CD4-positive, alpha-beta memory T cell (primary cell): ENCODE measurements at regions not wholly inside any gene's neighbourhood (a gene's known extent, or its start where the extent isn't known, plus 50 kb on each side); places are given as distances from the start of the nearest gene placed in this dataset.

Experiments used
- CTCF ChIA-PET: fragments of 350-600 bp; sonication (Branson Sonifier 250); formaldehyde crosslinking; loops from one replicate; lab custom pipeline; 2021; ENCODE audit warnings: inconsistent platforms; ENCODE audit not compliant: partially characterized antibody; lab: Charles Lee
- POLR2A ChIA-PET: fragments of 350-600 bp; sonication (Branson Sonifier 250); formaldehyde crosslinking; loops from one replicate; lab custom pipeline; 2021; ENCODE audit not compliant: partially characterized antibody; lab: Charles Lee
- DNase-seq, 5 donors: peaks; one replicate each; pipeline versions ENCODE4 v3.0.0 to v3.0.0-alpha.2; 2020 to 2022; ENCODE audit warnings: mixed read lengths in 1 of 5
- H3K27ac ChIP-seq: one replicate; pipeline ENCODE4 v1.7.0; 2013; ENCODE audit warnings: low read depth, low read length
- H3K27me3 ChIP-seq: 2 replicates; pipeline ENCODE4 v1.7.0; 2013; ENCODE audit warnings: mild to moderate bottlenecking, low read length, moderate library complexity; ENCODE audit not compliant: insufficient read depth
- H3K36me3 ChIP-seq: 2 replicates; pipeline ENCODE4 v1.7.0; 2013; ENCODE audit warnings: mild to moderate bottlenecking, low read length, moderate library complexity; ENCODE audit not compliant: insufficient read depth
- H3K4me1 ChIP-seq: 2 replicates; pipeline ENCODE4 v1.7.0; 2013; ENCODE audit warnings: mild to moderate bottlenecking, low read length, moderate library complexity; ENCODE audit not compliant: insufficient read depth
- H3K4me3 ChIP-seq, 2 donors: one replicate each; pipeline ENCODE4 v1.7.0; 2013; ENCODE audit warnings: low read length in 2 of 2, mild to moderate bottlenecking in 1 of 2
- H3K9me3 ChIP-seq, 2 donors: one replicate each; pipeline ENCODE4 v1.7.0; 2013; ENCODE audit warnings: low read length in 2 of 2, control low read depth in 1 of 2; ENCODE audit not compliant: control insufficient read depth in 1 of 2
- H3K27ac Mint-ChIP-seq, 7 donors: one replicate each; pipeline ENCODE4 v1.8.0; 2020 to 2021; ENCODE audit warnings: mixed read lengths in 7 of 7, mild to moderate bottlenecking in 6 of 7, inconsistent platforms in 3 of 7, moderate library complexity in 3 of 7
- H3K27me3 Mint-ChIP-seq, 2 donors: one replicate each; pipeline ENCODE4 v1.8.0; 2020 to 2021; ENCODE audit warnings: mixed read lengths in 2 of 2
- H3K36me3 Mint-ChIP-seq, 2 donors: one replicate each; pipeline ENCODE4 v1.8.0; 2020 to 2021; ENCODE audit warnings: mixed read lengths in 2 of 2, inconsistent platforms in 1 of 2, mild to moderate bottlenecking in 1 of 2
- H3K4me1 Mint-ChIP-seq, 4 donors: one replicate each; pipeline ENCODE4 v1.8.0; 2020 to 2021; ENCODE audit warnings: mixed read lengths in 4 of 4, mild to moderate bottlenecking in 1 of 4
- H3K4me3 Mint-ChIP-seq, 8 donors: one replicate each; pipeline ENCODE4 v1.8.0; 2020 to 2021; ENCODE audit warnings: mixed read lengths in 8 of 8, mild to moderate bottlenecking in 7 of 8, moderate library complexity in 6 of 8, inconsistent platforms in 3 of 8
- H3K9me3 Mint-ChIP-seq, 8 donors: one replicate each; pipeline ENCODE4 v1.8.0; 2020 to 2021; ENCODE audit warnings: mixed read lengths in 8 of 8, mild to moderate bottlenecking in 5 of 8, inconsistent platforms in 3 of 8, moderate library complexity in 1 of 8
- intact Hi-C: fragments of 100-400 bp; cut with micrococcal nuclease; formaldehyde crosslinking; loops from one replicate; pipeline ENCODE4 v1.15.1; 2023

- Histone ChIP-seq H3K27ac (no peak overlapping the region), H3K36me3 (no peaks in the 10 kb centered on the region), H3K4me3 (no peak overlapping the region), H3K9me3 (no peaks in the 10 kb centered on the region), H3K27me3 (no peaks in the 10 kb centered on the region), H3K4me1 (peaks cover 38% of the 10 kb centered on the region)
- intact Hi-C loops = no loop called here
- Mint-ChIP-seq H3K4me1 (peaks cover 32 to 61% (median 45%) of the 10 kb centered on the region in 4 donors), H3K9me3 (no peaks in the 10 kb centered on the region), H3K36me3 (no peaks in the 10 kb centered on the region), H3K4me3 (no peak overlapping the region), H3K27ac (peak overlapping the region in 2 of 7 donors; percentile 42 to 80), H3K27me3 (peaks cover 0 to 1% of the 10 kb centered on the region in 2 donors)
- no peak for DNase-seq
- CTCF ChIA-PET = interaction anchor here (1.6 kb wide), 1 partner anchor 13 kb away, joined by 3 read pairs; no protein-coding TSS in a partner anchor
- POLR2A ChIA-PET = interaction anchor here (1.0 kb wide), 1 partner anchor 8 kb away, joined by 5 read pairs; no protein-coding TSS in a partner anchor
These were observed 120.2 kb upstream of the ERRFI1 start for GRCh38 chr1:8146257-8146855.

- H3K27me3 Mint-ChIP-seq = peaks cover 0 to 1% of the 10 kb centered on the region in 2 donors
- intact Hi-C loops = no loop called here
- CTCF ChIA-PET = no interaction called here
- peaks cover 32% of the 10 kb centered on the region for H3K4me1 ChIP-seq
- peaks cover 27 to 54% (median 39%) of the 10 kb centered on the region in 4 donors for H3K4me1 Mint-ChIP-seq
- POLR2A ChIA-PET = interaction anchor here (1.0 kb wide), 1 partner anchor 8 kb away, joined by 5 read pairs; no protein-coding TSS in a partner anchor
- H3K36me3 Mint-ChIP-seq = no peaks in the 10 kb centered on the region
- H3K36me3 ChIP-seq = no peaks in the 10 kb centered on the region
- H3K9me3 Mint-ChIP-seq = no peaks in the 10 kb centered on the region
- H3K27ac ChIP-seq = no peak overlapping the region
- no peak overlapping the region for H3K4me3 ChIP-seq
- H3K9me3 ChIP-seq = no peaks in the 10 kb centered on the region
- no peaks in the 10 kb centered on the region for H3K27me3 ChIP-seq
- peak overlapping the region in 4 of 8 donors; percentile 5 to 44 (median 24) for H3K4me3 Mint-ChIP-seq
- peak overlapping the region in 5 of 7 donors; percentile 2 to 80 (median 32) for H3K27ac Mint-ChIP-seq
- DNase-seq = peak in 1 of 5 donors; percentile 14
These were observed 119.6 kb upstream of the ERRFI1 start for GRCh38 chr1:8145545-8146202.

- H3K4me1 ChIP-seq = peaks cover 18% of the 10 kb centered on the region
- no peaks in the 10 kb centered on the region for H3K9me3 ChIP-seq
- no peak overlapping the region for H3K4me3 Mint-ChIP-seq
- no peaks in the 10 kb centered on the region for H3K9me3 Mint-ChIP-seq
- intact Hi-C loops = no loop called here
- no peak overlapping the region for H3K4me3 ChIP-seq
- POLR2A ChIA-PET = no interaction called here
- H3K4me1 Mint-ChIP-seq = peaks cover 20 to 41% (median 30%) of the 10 kb centered on the region in 4 donors
- peaks cover 0 to 3% of the 10 kb centered on the region in 2 donors for H3K27me3 Mint-ChIP-seq
- H3K27me3 ChIP-seq = no peaks in the 10 kb centered on the region
- DNase-seq = no peak
- no peak overlapping the region for H3K27ac ChIP-seq
- H3K36me3 ChIP-seq = no peaks in the 10 kb centered on the region
- CTCF ChIA-PET = no interaction called here
- peak overlapping the region in 1 of 7 donors; percentile 51 for H3K27ac Mint-ChIP-seq
- H3K36me3 Mint-ChIP-seq = no peaks in the 10 kb centered on the region
These were observed 118.2 kb upstream of the ERRFI1 start for GRCh38 chr1:8144323-8144722.

GRCh38 chr1:8142955-8143629 lies 117.0 kb upstream of the ERRFI1 start:
- Histone ChIP-seq H3K4me1 (peaks cover 9% of the 10 kb centered on the region), H3K27ac (no peak overlapping the region), H3K4me3 (no peak overlapping the region), H3K36me3 (no peaks in the 10 kb centered on the region), H3K27me3 (no peaks in the 10 kb centered on the region), H3K9me3 (no peaks in the 10 kb centered on the region)
- peak overlapping the region in 1 of 7 donors; percentile 22 for H3K27ac Mint-ChIP-seq
- peaks cover 0 to 3% of the 10 kb centered on the region in 2 donors for H3K27me3 Mint-ChIP-seq
- peaks cover 14 to 31% (median 23%) of the 10 kb centered on the region in 4 donors for H3K4me1 Mint-ChIP-seq
- H3K9me3 Mint-ChIP-seq = no peaks in the 10 kb centered on the region
- intact Hi-C loops = no loop called here
- no peak overlapping the region for H3K4me3 Mint-ChIP-seq
- ChIA-PET POLR2A (interaction anchor here (0.6 to 1.1 kb wide), 2 partner anchors 10 to 261 kb away, joined by 3 read pairs; no protein-coding TSS in a partner anchor), CTCF (no interaction called here)
- H3K36me3 Mint-ChIP-seq = no peaks in the 10 kb centered on the region
- DNase-seq = no peak

GRCh38 chr1:8139941-8140340 lies 113.8 kb upstream of the ERRFI1 start:
- DNase-seq = no peak
- peaks cover 0 to 11% (median 7%) of the 10 kb centered on the region in 4 donors for H3K4me1 Mint-ChIP-seq
- intact Hi-C loops = no loop called here
- H3K4me1 ChIP-seq = no peaks in the 10 kb centered on the region
- no peaks in the 10 kb centered on the region for H3K36me3 ChIP-seq
- POLR2A ChIA-PET = no interaction called here
- H3K27me3 Mint-ChIP-seq = peaks cover 4 to 6% of the 10 kb centered on the region in 2 donors
- H3K27ac Mint-ChIP-seq = no peak overlapping the region
- H3K27ac ChIP-seq = no peak overlapping the region
- CTCF ChIA-PET = no interaction called here
- no peaks in the 10 kb centered on the region for H3K9me3 ChIP-seq
- no peak overlapping the region for H3K4me3 ChIP-seq
- peaks cover 5% of the 10 kb centered on the region for H3K27me3 ChIP-seq
- H3K9me3 Mint-ChIP-seq = no peaks in the 10 kb centered on the region
- no peaks in the 10 kb centered on the region for H3K36me3 Mint-ChIP-seq
- H3K4me3 Mint-ChIP-seq = no peak overlapping the region

- peaks cover 6% of the 10 kb centered on the region in 2 donors for H3K27me3 Mint-ChIP-seq
- no peak overlapping the region for H3K27ac ChIP-seq
- H3K9me3 ChIP-seq = no peaks in the 10 kb centered on the region
- no peak for DNase-seq
- no peak overlapping the region for H3K4me3 Mint-ChIP-seq
- H3K27me3 ChIP-seq = peaks cover 5% of the 10 kb centered on the region
- H3K9me3 Mint-ChIP-seq = no peaks in the 10 kb centered on the region
- H3K36me3 ChIP-seq = no peaks in the 10 kb centered on the region
- H3K4me3 ChIP-seq = no peak overlapping the region
- CTCF ChIA-PET = no interaction called here
- no peaks in the 10 kb centered on the region for H3K36me3 Mint-ChIP-seq
- POLR2A ChIA-PET = no interaction called here
- intact Hi-C loops = no loop called here
- H3K27ac Mint-ChIP-seq = no peak overlapping the region
- H3K4me1 Mint-ChIP-seq = peaks cover 0 to 12% (median 5%) of the 10 kb centered on the region in 4 donors
- H3K4me1 ChIP-seq = no peaks in the 10 kb centered on the region
These were observed 113.3 kb upstream of the ERRFI1 start for GRCh38 chr1:8139383-8139782.

- DNase-seq = no peak
- no peaks in the 10 kb centered on the region for H3K36me3 ChIP-seq
- H3K36me3 Mint-ChIP-seq = no peaks in the 10 kb centered on the region
- no peak overlapping the region for H3K27ac ChIP-seq
- no peaks in the 10 kb centered on the region for H3K9me3 Mint-ChIP-seq
- H3K4me1 ChIP-seq = no peaks in the 10 kb centered on the region
- peaks cover 5% of the 10 kb centered on the region for H3K27me3 ChIP-seq
- peaks cover 0 to 10% (median under 1%) of the 10 kb centered on the region in 4 donors for H3K4me1 Mint-ChIP-seq
- CTCF ChIA-PET = no interaction called here
- no peak overlapping the region for H3K4me3 Mint-ChIP-seq
- H3K27me3 Mint-ChIP-seq = peaks cover 5 to 9% of the 10 kb centered on the region in 2 donors
- POLR2A ChIA-PET = no interaction called here
- no peaks in the 10 kb centered on the region for H3K9me3 ChIP-seq
- intact Hi-C loops = no loop called here
- no peak overlapping the region for H3K4me3 ChIP-seq
- no peak overlapping the region for H3K27ac Mint-ChIP-seq
These were observed 112.6 kb upstream of the ERRFI1 start for GRCh38 chr1:8138673-8139072.
